SK-N-SH treated with all-trans-retinoic acid at 6 μM for 48 hours (cell line): ENCODE measurements at regions not wholly inside any gene's neighbourhood (a gene's known extent, or its start where the extent isn't known, plus 50 kb on each side); places are given as distances from the start of the nearest gene placed in this dataset.

Experiments
- ATAC-seq: fragments of 200-7000 bp; cut with Tn5 transposase; 3 replicates; pipeline ENCODE4 v1.9.1; 2020; ENCODE audit warnings: mild to moderate bottlenecking, moderate library complexity
- ARNTL ChIP-seq: fragments of 450-650 bp; formaldehyde crosslinking; IDR thresholded peaks from 2 replicates; pipeline ENCODE4 v1.5.0; 2020; ENCODE audit warnings: low read depth, mild to moderate bottlenecking, moderate library complexity, borderline replicate concordance
- BACH2 ChIP-seq: fragments of 250-450 bp; sonication (Bioruptor Pico); IDR thresholded peaks from 2 replicates; pipeline ENCODE4 v1.9.0; 2021; ENCODE audit warnings: mild to moderate bottlenecking, borderline replicate concordance
- CSDC2 ChIP-seq: fragments of 250-450 bp; sonication (Bioruptor Pico); IDR thresholded peaks from 2 replicates; pipeline ENCODE4 v1.5.0; 2020; ENCODE audit warnings: mild to moderate bottlenecking, moderate library complexity
- ESRRG ChIP-seq: fragments of 250-450 bp; sonication (Bioruptor Pico); IDR thresholded peaks from 2 replicates; pipeline ENCODE4 v1.6.1; 2021; ENCODE audit warnings: mild to moderate bottlenecking
- GLIS3 ChIP-seq: fragments of 250-450 bp; sonication (Bioruptor Pico); IDR thresholded peaks from 2 replicates; pipeline ENCODE4 v1.5.0; 2020; ENCODE audit warnings: mild to moderate bottlenecking, moderate library complexity
- ISL1 ChIP-seq: fragments of 250-450 bp; sonication (Bioruptor Pico); IDR thresholded peaks from 2 replicates; pipeline ENCODE4 v2.1.2; 2022; ENCODE audit warnings: mild to moderate bottlenecking, moderate library complexity
- PPARA ChIP-seq: fragments of 250-450 bp; sonication (Bioruptor Pico); IDR thresholded peaks from 2 replicates; pipeline ENCODE4 v1.5.0; 2020; ENCODE audit warnings: mild to moderate bottlenecking, borderline replicate concordance
- RARB ChIP-seq: fragments of 250-450 bp; sonication (Bioruptor Pico); IDR thresholded peaks from 2 replicates; pipeline ENCODE4 v1.8.0; 2021; ENCODE audit warnings: mild to moderate bottlenecking, moderate library complexity
- SNAI2 ChIP-seq: fragments of 250-450 bp; sonication (Bioruptor Pico); IDR thresholded peaks from 2 replicates; pipeline ENCODE4 v1.5.0; 2020; ENCODE audit warnings: mild to moderate bottlenecking, moderate library complexity
- TCF4 ChIP-seq: fragments of 250-450 bp; sonication (Bioruptor Pico); IDR thresholded peaks from 2 replicates; pipeline ENCODE4 v1.8.0; 2021; ENCODE audit warnings: mild to moderate bottlenecking, moderate library complexity, borderline replicate concordance
- TOX ChIP-seq: fragments of 250-450 bp; sonication (Bioruptor Pico); IDR thresholded peaks from 2 replicates; pipeline ENCODE4 v1.8.0; 2021; ENCODE audit warnings: mild to moderate bottlenecking, moderate library complexity, borderline replicate concordance
- ZC3H10 ChIP-seq: fragments of 250-450 bp; sonication (Bioruptor Pico); IDR thresholded peaks from 2 replicates; pipeline ENCODE4 v1.5.1; 2021; ENCODE audit warnings: mild to moderate bottlenecking, moderate library complexity
- ZFP30 ChIP-seq: fragments of 450-650 bp; formaldehyde crosslinking; IDR thresholded peaks from 2 replicates; pipeline ENCODE4 v1.5.0; 2022; ENCODE audit warnings: mild to moderate bottlenecking, moderate library complexity
- ZNF565 ChIP-seq: fragments of 450-650 bp; formaldehyde crosslinking; conservative IDR thresholded peaks from 2 replicates; pipeline ENCODE4 v1.5.0; 2020; ENCODE audit warnings: low read depth, mild to moderate bottlenecking, moderate library complexity
- ZNF70 ChIP-seq: fragments of 450-650 bp; formaldehyde crosslinking; IDR thresholded peaks from 2 replicates; pipeline ENCODE4 v1.5.0; 2020; ENCODE audit warnings: mild to moderate bottlenecking, moderate library complexity
- TF ChIP-seq, protein P1 (sequence below): fragments of 250-450 bp; sonication (Bioruptor Pico); IDR thresholded peaks from 2 replicates; pipeline ENCODE4 v1.5.0; 2020; ENCODE audit warnings: mild to moderate bottlenecking, moderate library complexity
- TF ChIP-seq, protein P2 (sequence below): fragments of 250-450 bp; sonication (Bioruptor Pico); IDR thresholded peaks from 2 replicates; pipeline ENCODE4 v1.8.0; 2020; ENCODE audit warnings: mild to moderate bottlenecking, moderate library complexity, borderline replicate concordance
- TF ChIP-seq, protein P3 (sequence below): fragments of 250-450 bp; sonication (Bioruptor Pico); IDR thresholded peaks from 2 replicates; pipeline ENCODE4 v1.8.0; 2021; ENCODE audit warnings: low read depth, mild to moderate bottlenecking, moderate library complexity, borderline replicate concordance
- TF ChIP-seq, protein P4 (sequence below): fragments of 250-450 bp; sonication (Bioruptor Pico); IDR thresholded peaks from 2 replicates; pipeline ENCODE4 v1.5.1; 2020; ENCODE audit warnings: low read depth, mild to moderate bottlenecking, moderate library complexity

DNA sequence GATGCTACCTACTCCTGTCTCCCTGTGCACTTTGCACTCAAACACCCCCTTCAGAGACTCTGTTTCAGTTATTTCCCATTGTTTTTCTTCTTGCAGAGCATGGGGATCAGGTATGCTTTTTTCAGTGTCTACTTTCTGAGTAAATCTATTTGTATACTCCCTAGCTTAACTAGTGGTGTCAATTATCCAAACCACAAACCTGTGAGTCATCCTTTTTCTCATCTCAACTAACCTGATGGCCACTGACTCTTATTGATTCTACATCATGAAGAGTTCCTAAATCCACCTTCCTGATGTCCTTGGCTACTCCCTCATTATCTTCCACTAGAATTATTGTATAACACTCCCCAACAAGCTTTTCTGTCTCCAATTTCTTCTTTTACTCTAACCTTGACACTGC lies 68.0 kb downstream of the DIPK2A start:
- ATAC-seq: no peak
- TF ChIP-seq ARNTL (CRISPR knock-in tag): no peak
- no peak for TF ChIP-seq PPARA

DNA sequence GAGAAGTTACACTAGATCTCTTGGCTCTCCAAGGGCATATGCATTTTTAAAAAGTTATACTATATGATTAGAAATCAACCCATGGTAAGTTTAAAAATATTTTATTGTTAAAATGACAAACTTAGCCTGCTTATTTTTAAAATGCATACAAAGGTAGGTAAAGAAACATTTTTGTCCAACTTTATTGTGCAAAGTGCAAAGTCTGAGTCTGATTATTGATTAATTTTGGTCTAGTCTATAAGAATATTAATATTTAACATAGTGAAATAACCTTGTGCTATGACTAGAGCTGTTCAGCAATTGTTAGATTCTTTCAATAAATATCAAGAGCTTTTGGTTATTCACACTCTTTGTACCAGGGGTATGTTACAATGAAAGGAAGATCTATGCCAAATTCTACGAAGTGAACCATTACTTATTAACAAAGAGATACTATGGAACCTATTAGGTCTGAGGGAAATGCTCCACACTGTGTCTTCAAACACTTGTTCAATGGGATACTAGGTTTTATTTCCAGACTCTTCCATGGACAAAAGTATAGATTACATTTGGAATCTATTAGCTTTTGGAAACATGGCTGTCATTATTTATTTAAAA lies 70.4 kb downstream of the DIPK2A start:
- TF ChIP-seq PPARA (no peak), ESRRG (CRISPR knock-in tag) (no peak), CSDC2 (CRISPR knock-in tag) (no peak)
- TF ChIP-seq, protein P1, sequence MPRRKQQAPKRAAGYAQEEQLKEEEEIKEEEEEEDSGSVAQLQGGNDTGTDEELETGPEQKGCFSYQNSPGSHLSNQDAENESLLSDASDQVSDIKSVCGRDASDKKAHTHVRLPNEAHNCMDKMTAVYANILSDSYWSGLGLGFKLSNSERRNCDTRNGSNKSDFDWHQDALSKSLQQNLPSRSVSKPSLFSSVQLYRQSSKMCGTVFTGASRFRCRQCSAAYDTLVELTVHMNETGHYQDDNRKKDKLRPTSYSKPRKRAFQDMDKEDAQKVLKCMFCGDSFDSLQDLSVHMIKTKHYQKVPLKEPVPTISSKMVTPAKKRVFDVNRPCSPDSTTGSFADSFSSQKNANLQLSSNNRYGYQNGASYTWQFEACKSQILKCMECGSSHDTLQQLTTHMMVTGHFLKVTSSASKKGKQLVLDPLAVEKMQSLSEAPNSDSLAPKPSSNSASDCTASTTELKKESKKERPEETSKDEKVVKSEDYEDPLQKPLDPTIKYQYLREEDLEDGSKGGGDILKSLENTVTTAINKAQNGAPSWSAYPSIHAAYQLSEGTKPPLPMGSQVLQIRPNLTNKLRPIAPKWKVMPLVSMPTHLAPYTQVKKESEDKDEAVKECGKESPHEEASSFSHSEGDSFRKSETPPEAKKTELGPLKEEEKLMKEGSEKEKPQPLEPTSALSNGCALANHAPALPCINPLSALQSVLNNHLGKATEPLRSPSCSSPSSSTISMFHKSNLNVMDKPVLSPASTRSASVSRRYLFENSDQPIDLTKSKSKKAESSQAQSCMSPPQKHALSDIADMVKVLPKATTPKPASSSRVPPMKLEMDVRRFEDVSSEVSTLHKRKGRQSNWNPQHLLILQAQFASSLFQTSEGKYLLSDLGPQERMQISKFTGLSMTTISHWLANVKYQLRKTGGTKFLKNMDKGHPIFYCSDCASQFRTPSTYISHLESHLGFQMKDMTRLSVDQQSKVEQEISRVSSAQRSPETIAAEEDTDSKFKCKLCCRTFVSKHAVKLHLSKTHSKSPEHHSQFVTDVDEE: no peak
- ATAC-seq: no peak

DNA sequence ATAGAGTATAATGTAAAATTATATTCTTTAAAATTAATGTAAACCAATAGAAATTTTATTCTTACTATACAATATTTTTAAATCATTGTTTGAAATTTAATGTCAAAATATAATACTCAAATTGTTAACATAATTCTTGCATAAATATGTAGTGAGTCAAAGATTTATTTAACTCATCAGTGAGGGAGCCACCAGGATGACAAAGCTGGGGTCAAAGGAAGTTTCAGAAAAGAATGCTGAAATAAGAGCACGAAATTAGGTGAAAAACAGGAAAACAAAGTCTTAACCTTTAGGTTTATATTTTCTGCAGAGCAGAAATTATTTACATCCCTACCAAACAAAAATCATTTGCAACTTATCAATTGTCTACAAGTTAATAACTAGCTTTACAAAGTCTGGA lies 74.1 kb downstream of the DIPK2A start:
- ATAC-seq: no peak
- TF ChIP-seq GLIS3 (CRISPR knock-in tag): no peak
- no peak for TF ChIP-seq CSDC2 (CRISPR knock-in tag)
- TF ChIP-seq ZFP30 (CRISPR knock-in tag): no peak
- TF ChIP-seq RARB: no peak
- TF ChIP-seq ZC3H10 (CRISPR knock-in tag): no peak
- TF ChIP-seq, protein P2, sequence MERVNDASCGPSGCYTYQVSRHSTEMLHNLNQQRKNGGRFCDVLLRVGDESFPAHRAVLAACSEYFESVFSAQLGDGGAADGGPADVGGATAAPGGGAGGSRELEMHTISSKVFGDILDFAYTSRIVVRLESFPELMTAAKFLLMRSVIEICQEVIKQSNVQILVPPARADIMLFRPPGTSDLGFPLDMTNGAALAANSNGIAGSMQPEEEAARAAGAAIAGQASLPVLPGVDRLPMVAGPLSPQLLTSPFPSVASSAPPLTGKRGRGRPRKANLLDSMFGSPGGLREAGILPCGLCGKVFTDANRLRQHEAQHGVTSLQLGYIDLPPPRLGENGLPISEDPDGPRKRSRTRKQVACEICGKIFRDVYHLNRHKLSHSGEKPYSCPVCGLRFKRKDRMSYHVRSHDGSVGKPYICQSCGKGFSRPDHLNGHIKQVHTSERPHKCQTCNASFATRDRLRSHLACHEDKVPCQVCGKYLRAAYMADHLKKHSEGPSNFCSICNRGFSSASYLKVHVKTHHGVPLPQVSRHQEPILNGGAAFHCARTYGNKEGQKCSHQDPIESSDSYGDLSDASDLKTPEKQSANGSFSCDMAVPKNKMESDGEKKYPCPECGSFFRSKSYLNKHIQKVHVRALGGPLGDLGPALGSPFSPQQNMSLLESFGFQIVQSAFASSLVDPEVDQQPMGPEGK (CRISPR knock-in tag): no peak
- TF ChIP-seq, protein P3, sequence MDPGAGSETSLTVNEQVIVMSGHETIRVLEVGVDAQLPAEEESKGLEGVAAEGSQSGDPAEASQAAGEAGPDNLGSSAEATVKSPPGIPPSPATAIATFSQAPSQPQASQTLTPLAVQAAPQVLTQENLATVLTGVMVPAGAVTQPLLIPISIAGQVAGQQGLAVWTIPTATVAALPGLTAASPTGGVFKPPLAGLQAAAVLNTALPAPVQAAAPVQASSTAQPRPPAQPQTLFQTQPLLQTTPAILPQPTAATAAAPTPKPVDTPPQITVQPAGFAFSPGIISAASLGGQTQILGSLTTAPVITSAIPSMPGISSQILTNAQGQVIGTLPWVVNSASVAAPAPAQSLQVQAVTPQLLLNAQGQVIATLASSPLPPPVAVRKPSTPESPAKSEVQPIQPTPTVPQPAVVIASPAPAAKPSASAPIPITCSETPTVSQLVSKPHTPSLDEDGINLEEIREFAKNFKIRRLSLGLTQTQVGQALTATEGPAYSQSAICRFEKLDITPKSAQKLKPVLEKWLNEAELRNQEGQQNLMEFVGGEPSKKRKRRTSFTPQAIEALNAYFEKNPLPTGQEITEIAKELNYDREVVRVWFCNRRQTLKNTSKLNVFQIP (CRISPR knock-in tag): no peak
- TF ChIP-seq BACH2 (CRISPR knock-in tag): no peak
- no peak for TF ChIP-seq ZNF565 (CRISPR knock-in tag)
- TF ChIP-seq ISL1 (CRISPR knock-in tag): no peak
- no peak for TF ChIP-seq TOX (CRISPR knock-in tag)
- TF ChIP-seq TCF4 (CRISPR knock-in tag): no peak
- TF ChIP-seq, protein P4, sequence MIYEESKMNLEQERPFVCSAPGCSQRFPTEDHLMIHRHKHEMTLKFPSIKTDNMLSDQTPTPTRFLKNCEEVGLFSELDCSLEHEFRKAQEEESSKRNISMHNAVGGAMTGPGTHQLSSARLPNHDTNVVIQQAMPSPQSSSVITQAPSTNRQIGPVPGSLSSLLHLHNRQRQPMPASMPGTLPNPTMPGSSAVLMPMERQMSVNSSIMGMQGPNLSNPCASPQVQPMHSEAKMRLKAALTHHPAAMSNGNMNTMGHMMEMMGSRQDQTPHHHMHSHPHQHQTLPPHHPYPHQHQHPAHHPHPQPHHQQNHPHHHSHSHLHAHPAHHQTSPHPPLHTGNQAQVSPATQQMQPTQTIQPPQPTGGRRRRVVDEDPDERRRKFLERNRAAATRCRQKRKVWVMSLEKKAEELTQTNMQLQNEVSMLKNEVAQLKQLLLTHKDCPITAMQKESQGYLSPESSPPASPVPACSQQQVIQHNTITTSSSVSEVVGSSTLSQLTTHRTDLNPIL (CRISPR knock-in tag): no peak
- no peak for TF ChIP-seq SNAI2 (CRISPR knock-in tag)
- no peak for TF ChIP-seq ARNTL (CRISPR knock-in tag)
- no peak for TF ChIP-seq PPARA
- TF ChIP-seq, protein P1: no peak
- no peak for TF ChIP-seq ZNF70 (CRISPR knock-in tag)
- no peak for TF ChIP-seq ESRRG (CRISPR knock-in tag)
